ENCODE measurements at regions not wholly inside any gene's neighbourhood (a gene's known extent, or its start where the extent isn't known, plus 50 kb on each side); places are given as distances from the start of the nearest gene placed in this dataset.

- no peak overlapping the region for H3K27ac ChIP-seq
- 38 to 45% methylated on average over 6 of the region's 6 CpGs for WGBS, 2 donors
- no peak for DNase-seq (ENCODE audit: low spot score in 2 of 2)
- no peaks in the 10 kb centered on the region for H3K27me3 ChIP-seq
- no peaks in the 10 kb centered on the region for H3K36me3 ChIP-seq
- H3K9me3 ChIP-seq, result peaks cover 0 to 26% (median 0%) of the 10 kb centered on the region in 4 donors
- H3K4me3 ChIP-seq, result no peak overlapping the region
- peaks cover 0 to 17% (median 7%) of the 10 kb centered on the region in 4 donors for H3K4me1 ChIP-seq
- no peak for TF ChIP-seq EP300 (IDR thresholded peaks at IDR 0.05)
- no peak for TF ChIP-seq POLR2A (IDR thresholded peaks at IDR 0.05)
- TF ChIP-seq CTCF (IDR thresholded peaks at IDR 0.05), result no peak
Measured at GRCh38 chr12:93242154-93242972, 135.4 kb upstream of the NUDT4 start.

- Histone ChIP-seq H3K4me3 (no peak overlapping the region), H3K4me1 (peaks cover 0 to 17% (median 7%) of the 10 kb centered on the region in 4 donors), H3K36me3 (no peaks in the 10 kb centered on the region), H3K27me3 (no peaks in the 10 kb centered on the region), H3K27ac (peak overlapping the region in 1 of 4 donors; percentile 62), H3K9me3 (peaks cover 0 to 16% (median 0%) of the 10 kb centered on the region in 4 donors)
- no peak for DNase-seq (ENCODE audit: low spot score in 2 of 2)
- TF ChIP-seq POLR2A (IDR thresholded peaks at IDR 0.05) (no peak), EP300 (IDR thresholded peaks at IDR 0.05) (no peak)
- WGBS, 2 donors, result 72 to 73% methylated on average over 3 of the region's 3 CpGs
Measured at GRCh38 chr12:93243382-93243688, 134.4 kb upstream of the NUDT4 start.

GRCh38 chr12:93243689-93244513, 133.8 kb upstream of the NUDT4 start:
- TF ChIP-seq EP300 (IDR thresholded peaks at IDR 0.05) (peak; percentile 56 to 93), POLR2A (IDR thresholded peaks at IDR 0.05) (no peak)
- 18 to 25% methylated on average over 4 of the region's 4 CpGs for WGBS, 2 donors
- Histone ChIP-seq H3K4me3 (no peak overlapping the region), H3K9me3 (peaks cover 0 to 12% (median 0%) of the 10 kb centered on the region in 4 donors), H3K27ac (peak overlapping the region in 2 of 4 donors; percentile 54 to 62), H3K27me3 (no peaks in the 10 kb centered on the region), H3K36me3 (no peaks in the 10 kb centered on the region), H3K4me1 (peaks cover 0 to 17% (median 7%) of the 10 kb centered on the region in 4 donors)
- peak in 1 of 2 donors; percentile 58 for DNase-seq (ENCODE audit: low spot score in 2 of 2)

- H3K4me3 ChIP-seq, result no peak overlapping the region
- no peak for DNase-seq (ENCODE audit: low spot score in 2 of 2)
- no peak for TF ChIP-seq POLR2A (IDR thresholded peaks at IDR 0.05)
- no peak for TF ChIP-seq CTCF (IDR thresholded peaks at IDR 0.05)
- TF ChIP-seq EP300 (IDR thresholded peaks at IDR 0.05), result no peak
- no peaks in the 10 kb centered on the region for H3K36me3 ChIP-seq
- 73 to 82% methylated on average over 4 of the region's 4 CpGs for WGBS, 2 donors
- peaks cover 0 to 5% (median 0%) of the 10 kb centered on the region in 4 donors for H3K9me3 ChIP-seq
- H3K27me3 ChIP-seq, result no peaks in the 10 kb centered on the region
- H3K27ac ChIP-seq, result peak overlapping the region in 2 of 4 donors; percentile 4 to 54
- H3K4me1 ChIP-seq, result peaks cover 0 to 17% (median 7%) of the 10 kb centered on the region in 4 donors
Measured at GRCh38 chr12:93244514-93245077, 133.1 kb upstream of the NUDT4 start.

DNA sequence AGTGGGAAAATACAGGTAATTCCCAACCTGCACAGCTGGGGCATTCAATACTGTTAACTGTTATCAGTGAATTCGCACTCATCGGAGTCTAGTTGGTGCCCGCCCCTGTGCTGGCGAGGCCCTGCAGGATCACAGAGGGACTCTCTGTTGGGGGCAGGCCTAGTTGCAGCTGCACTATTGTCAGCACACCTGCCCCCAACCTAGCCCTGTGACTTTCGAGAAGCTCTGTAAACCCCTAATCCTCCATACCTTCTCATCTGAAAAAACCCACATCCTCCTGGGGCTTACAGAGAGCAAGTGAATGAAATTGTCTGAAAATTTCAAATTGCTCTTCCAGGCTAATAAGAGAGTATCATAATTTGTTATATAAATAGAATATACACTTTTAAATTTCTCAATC, 132.2 kb upstream of the NUDT4 start:
- TF ChIP-seq POLR2A (IDR thresholded peaks at IDR 0.05) (no peak), EP300 (IDR thresholded peaks at IDR 0.05) (no peak), CTCF (IDR thresholded peaks at IDR 0.05) (no peak)
- WGBS, 2 donors, result 89 to 94% methylated on average over 5 of the region's 5 CpGs
- Histone ChIP-seq H3K27ac (no peak overlapping the region), H3K27me3 (no peaks in the 10 kb centered on the region), H3K36me3 (no peaks in the 10 kb centered on the region), H3K9me3 (no peaks in the 10 kb centered on the region), H3K4me3 (no peak overlapping the region), H3K4me1 (peaks cover 0 to 17% (median 7%) of the 10 kb centered on the region in 4 donors)
- no peak for DNase-seq (ENCODE audit: low spot score in 2 of 2)

Measured in tibial nerve (tissue), 4 donors.